ENCODE measurements at regions not wholly inside any gene's neighbourhood (a gene's known extent, or its start where the extent isn't known, plus 50 kb on each side); places are given as distances from the start of the nearest gene placed in this dataset.

GRCh38 chr4:53931461-53931961 is 132.9 kb downstream of the CHIC2 start:
- TF ChIP-seq ZNF274 (IDR thresholded peaks at IDR 0.05; ENCODE audit: low read depth, low read length): no peak
- TF ChIP-seq YY1 (IDR thresholded peaks at IDR 0.05; ENCODE audit: insufficient read depth, insufficient read length): no peak
